ENCODE measurements at regions not wholly inside any gene's neighbourhood (a gene's known extent, or its start where the extent isn't known, plus 50 kb on each side); places are given as distances from the start of the nearest gene placed in this dataset.

DNA sequence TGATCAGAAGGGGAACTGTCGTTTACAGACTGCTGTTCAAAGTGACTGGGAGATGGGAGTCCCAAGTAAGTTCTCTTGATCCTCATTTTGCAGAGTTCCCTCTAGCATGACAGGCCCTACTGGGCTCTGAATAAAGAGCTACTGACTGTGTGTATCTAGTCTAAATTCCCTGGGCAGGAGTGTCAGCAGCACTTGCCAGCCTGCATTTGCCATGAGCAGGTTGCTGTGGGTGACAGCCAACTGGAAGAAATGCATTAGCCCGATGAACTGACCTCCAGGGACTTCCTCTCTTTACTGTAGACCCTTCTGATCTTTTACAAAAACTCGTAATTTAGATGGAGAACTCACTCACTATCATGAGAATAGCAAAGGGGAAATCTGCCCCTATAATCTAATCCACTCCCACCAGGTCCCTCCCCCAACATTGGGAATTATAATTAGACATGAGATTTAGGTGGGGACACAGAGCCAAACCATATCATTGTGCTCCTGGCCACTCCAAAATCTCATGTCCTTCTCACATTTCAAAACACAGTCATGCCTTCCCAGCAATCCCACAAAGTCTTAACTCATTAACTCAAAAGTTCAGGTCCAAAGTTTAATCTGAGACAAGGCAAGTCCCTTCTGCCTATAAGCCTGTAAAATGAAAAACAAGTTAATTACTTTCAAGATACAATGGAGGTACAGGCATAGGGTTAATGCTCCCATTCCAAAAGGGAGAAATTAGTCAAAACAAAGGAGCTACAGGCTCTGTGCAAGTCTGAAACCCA, 78.9 kb upstream of the CXCL14 start:
- POLR2A ChIA-PET = no interaction called here
- Mint-ChIP-seq H3K27me3 (no peaks in the 10 kb centered on the region), H3K36me3 (ENCODE audit: low read depth) (no peaks in the 10 kb centered on the region), H3K4me3 (no peak overlapping the region), H3K4me1 (no peaks in the 10 kb centered on the region), H3K9me3 (peaks cover 11% of the 10 kb centered on the region), H3K27ac (no peak overlapping the region)
- DNase-seq = no peak
- CTCF ChIA-PET = no interaction called here

GRCh38 chr5:135655468-135655815, 76.7 kb upstream of the CXCL14 start:
- ChIA-PET POLR2A (no interaction called here), CTCF (no interaction called here)
- no peak overlapping the region for H3K4me3 Mint-ChIP-seq
- no peak overlapping the region for H3K27ac Mint-ChIP-seq
- H3K4me1 Mint-ChIP-seq = no peaks in the 10 kb centered on the region
- DNase-seq = no peak
- H3K27me3 Mint-ChIP-seq = no peaks in the 10 kb centered on the region
- peaks cover 11% of the 10 kb centered on the region for H3K9me3 Mint-ChIP-seq
- H3K36me3 Mint-ChIP-seq (ENCODE audit: low read depth) = no peaks in the 10 kb centered on the region

DNA sequence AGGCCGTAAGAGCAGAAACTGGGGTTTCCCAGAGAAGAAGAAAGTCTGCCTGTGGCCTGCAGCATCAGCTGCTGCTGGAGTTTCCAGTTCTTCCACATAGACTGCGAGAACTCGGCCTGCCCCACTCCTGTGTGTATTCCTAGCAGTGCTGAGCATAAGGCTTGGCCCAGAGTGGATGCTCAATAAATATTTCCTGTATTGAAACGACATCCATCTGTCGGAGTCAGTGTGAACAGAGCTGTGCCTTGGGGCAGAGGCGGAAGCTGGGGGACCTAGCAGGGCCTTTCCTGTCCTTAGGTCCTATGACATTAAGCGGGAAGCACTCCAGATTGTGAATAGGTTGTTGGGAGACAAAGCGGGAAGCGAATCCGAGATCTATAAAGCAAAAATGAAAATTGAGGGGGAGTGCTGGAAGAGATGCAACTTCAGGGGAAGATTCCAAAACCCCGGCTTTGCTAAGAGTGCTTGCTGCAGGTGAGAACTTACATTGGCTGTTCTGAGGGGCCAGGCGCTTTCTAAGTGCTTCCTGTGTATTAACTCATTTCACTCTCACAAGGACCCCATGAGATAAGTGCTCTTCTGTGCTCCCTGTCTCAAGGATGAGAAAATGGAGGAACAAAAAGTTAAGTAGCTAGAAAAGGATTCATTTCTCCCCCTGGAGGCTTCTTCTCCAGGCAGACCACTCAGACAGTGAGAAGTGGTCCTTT, 76.1 kb upstream of the CXCL14 start:
- no peak for DNase-seq
- Mint-ChIP-seq H3K36me3 (ENCODE audit: low read depth) (no peaks in the 10 kb centered on the region), H3K27me3 (no peaks in the 10 kb centered on the region), H3K4me1 (no peaks in the 10 kb centered on the region), H3K4me3 (no peak overlapping the region), H3K27ac (no peak overlapping the region), H3K9me3 (peaks cover 8% of the 10 kb centered on the region)
- ChIA-PET CTCF (no interaction called here), POLR2A (no interaction called here)

- no peaks in the 10 kb centered on the region for H3K36me3 Mint-ChIP-seq (ENCODE audit: low read depth)
- H3K9me3 Mint-ChIP-seq = no peaks in the 10 kb centered on the region
- H3K27me3 Mint-ChIP-seq = no peaks in the 10 kb centered on the region
- CTCF ChIA-PET = no interaction called here
- DNase-seq = no peak
- H3K27ac Mint-ChIP-seq = no peak overlapping the region
- no peaks in the 10 kb centered on the region for H3K4me1 Mint-ChIP-seq
- H3K4me3 Mint-ChIP-seq = no peak overlapping the region
- POLR2A ChIA-PET = no interaction called here
These were observed 72.4 kb upstream of the CXCL14 start for GRCh38 chr5:135651156-135651555.

DNA sequence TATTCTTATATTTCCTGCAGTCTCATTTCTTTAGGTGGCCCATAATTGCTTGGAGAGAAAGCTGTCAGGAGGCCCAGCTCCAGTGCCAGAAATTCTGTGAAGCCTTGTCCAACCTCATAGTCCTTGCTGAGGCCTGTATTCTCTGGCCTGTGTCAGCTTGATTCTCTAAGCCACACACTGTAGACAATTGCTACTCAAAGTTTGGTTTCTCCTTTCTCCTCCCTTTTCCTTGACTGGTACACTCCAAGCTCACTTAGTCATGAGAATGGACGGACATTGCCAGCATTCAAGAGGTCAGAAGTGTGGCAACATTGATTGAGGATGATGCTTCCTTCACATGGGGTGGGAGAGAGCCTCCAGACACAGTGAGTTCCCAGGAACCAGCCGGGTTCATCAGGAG, 71.3 kb upstream of the CXCL14 start:
- H3K27me3 Mint-ChIP-seq = no peaks in the 10 kb centered on the region
- ChIA-PET POLR2A (no interaction called here), CTCF (no interaction called here)
- no peaks in the 10 kb centered on the region for H3K36me3 Mint-ChIP-seq (ENCODE audit: low read depth)
- H3K4me1 Mint-ChIP-seq = no peaks in the 10 kb centered on the region
- H3K27ac Mint-ChIP-seq = no peak overlapping the region
- DNase-seq = no peak
- no peaks in the 10 kb centered on the region for H3K9me3 Mint-ChIP-seq
- H3K4me3 Mint-ChIP-seq = no peak overlapping the region

DNA sequence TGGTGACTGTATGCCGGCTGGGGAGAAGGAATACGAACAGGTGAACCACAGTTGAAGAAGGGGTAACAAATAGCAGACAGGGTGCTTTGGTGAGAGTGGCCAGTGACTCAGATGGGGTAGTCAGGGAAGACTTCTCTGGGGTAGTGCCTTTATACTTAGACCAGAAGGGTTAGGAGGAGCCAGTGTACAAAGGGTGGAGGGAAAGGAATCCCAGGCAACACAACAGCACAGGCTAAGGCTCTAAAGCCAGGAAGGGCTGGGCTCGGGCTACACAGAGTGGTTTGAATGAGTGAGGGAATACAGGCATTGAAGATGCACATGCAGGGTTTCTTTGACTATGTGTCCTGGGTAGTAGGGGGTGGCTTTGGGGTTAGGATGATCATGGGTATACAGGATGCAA, 70.6 kb upstream of the CXCL14 start:
- DNase-seq = no peak
- Mint-ChIP-seq H3K27me3 (no peaks in the 10 kb centered on the region), H3K27ac (no peak overlapping the region), H3K4me3 (no peak overlapping the region), H3K4me1 (no peaks in the 10 kb centered on the region), H3K9me3 (no peaks in the 10 kb centered on the region), H3K36me3 (ENCODE audit: low read depth) (no peaks in the 10 kb centered on the region)
- ChIA-PET CTCF (no interaction called here), POLR2A (no interaction called here)

GRCh38 chr5:135648116-135648515, 69.3 kb upstream of the CXCL14 start:
- H3K27me3 Mint-ChIP-seq = no peaks in the 10 kb centered on the region
- H3K27ac Mint-ChIP-seq = no peak overlapping the region

DNA sequence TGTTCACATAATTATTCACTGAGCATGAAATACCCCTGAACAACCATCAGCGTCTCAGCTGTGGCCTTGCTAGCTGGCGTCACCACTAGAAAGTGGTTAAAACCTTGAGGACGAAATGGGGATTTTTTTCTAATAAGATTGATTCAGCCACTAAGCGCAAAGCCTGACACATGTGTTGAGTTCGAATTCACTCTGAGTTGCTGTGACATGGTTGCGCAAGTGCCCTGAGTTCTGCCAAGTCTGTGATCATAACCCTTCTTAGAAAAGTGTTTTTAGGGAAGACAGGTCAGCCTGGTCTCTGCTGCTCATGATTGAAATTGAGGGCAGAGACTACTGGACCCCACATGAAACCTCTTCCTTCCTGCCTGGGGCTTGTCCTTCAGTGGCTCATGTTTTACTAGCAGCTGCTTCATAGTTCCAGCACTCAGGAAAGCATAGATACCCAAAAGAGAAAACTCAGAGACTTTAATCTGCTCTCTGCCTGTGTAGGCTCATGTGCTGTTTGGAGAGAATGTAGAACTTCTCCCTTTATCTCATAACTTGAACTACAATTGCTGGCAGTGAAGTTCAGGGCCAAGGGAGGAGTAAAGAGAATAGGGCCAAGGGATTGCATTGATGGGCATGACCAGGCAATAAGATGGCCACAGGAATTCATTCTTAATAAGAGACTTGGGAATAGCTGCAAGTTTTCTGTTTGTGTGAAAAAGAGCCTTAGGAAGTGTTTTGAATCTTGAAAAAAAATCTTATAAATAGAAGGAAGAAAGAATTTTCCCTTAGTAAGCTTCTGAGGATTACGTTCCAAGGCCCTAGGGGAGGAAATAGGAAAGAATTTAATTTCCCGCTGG, 66.8 kb upstream of the CXCL14 start:
- peaks cover 6% of the 10 kb centered on the region for H3K27me3 Mint-ChIP-seq
- H3K27ac Mint-ChIP-seq = no peak overlapping the region
- H3K4me1 Mint-ChIP-seq = no peaks in the 10 kb centered on the region
- DNase-seq = no peak
- no peaks in the 10 kb centered on the region for H3K9me3 Mint-ChIP-seq
- ChIA-PET POLR2A (no interaction called here), CTCF (no interaction called here)
- no peaks in the 10 kb centered on the region for H3K36me3 Mint-ChIP-seq (ENCODE audit: low read depth)
- no peak overlapping the region for H3K4me3 Mint-ChIP-seq

More at GRCh38 chr5:135648116-135648515, 69.3 kb upstream of the CXCL14 start:
- no peaks in the 10 kb centered on the region for H3K9me3 Mint-ChIP-seq
- H3K36me3 Mint-ChIP-seq (ENCODE audit: low read depth) = no peaks in the 10 kb centered on the region
- no peak for DNase-seq
- ChIA-PET POLR2A (no interaction called here), CTCF (no interaction called here)
- no peak overlapping the region for H3K4me3 Mint-ChIP-seq
- H3K4me1 Mint-ChIP-seq = no peaks in the 10 kb centered on the region

DNA sequence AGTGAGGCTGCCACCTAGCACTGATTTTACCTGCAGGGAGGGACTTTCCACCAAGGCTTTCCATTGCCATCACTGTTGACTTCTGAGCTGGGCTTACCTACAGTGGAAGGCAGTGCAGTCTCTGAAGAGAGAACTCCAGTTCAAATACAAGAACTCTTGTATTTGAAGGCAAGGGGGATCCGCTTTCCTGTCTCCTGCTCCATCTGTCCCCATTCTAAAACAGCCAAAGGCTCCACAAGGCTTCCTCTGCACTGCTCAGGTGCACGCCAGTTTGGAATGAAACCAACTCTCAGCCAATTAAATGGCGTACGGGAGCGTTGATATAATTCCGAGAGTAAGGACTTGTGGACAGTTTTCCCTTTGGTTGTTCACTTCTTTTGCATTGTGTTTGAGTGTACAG, 66.0 kb upstream of the CXCL14 start:
- Mint-ChIP-seq H3K27me3 (peaks cover 9% of the 10 kb centered on the region), H3K4me1 (no peaks in the 10 kb centered on the region), H3K4me3 (no peak overlapping the region), H3K9me3 (no peaks in the 10 kb centered on the region), H3K36me3 (ENCODE audit: low read depth) (no peaks in the 10 kb centered on the region), H3K27ac (no peak overlapping the region)
- CTCF ChIA-PET = no interaction called here
- POLR2A ChIA-PET = no interaction called here
- DNase-seq = no peak

DNA sequence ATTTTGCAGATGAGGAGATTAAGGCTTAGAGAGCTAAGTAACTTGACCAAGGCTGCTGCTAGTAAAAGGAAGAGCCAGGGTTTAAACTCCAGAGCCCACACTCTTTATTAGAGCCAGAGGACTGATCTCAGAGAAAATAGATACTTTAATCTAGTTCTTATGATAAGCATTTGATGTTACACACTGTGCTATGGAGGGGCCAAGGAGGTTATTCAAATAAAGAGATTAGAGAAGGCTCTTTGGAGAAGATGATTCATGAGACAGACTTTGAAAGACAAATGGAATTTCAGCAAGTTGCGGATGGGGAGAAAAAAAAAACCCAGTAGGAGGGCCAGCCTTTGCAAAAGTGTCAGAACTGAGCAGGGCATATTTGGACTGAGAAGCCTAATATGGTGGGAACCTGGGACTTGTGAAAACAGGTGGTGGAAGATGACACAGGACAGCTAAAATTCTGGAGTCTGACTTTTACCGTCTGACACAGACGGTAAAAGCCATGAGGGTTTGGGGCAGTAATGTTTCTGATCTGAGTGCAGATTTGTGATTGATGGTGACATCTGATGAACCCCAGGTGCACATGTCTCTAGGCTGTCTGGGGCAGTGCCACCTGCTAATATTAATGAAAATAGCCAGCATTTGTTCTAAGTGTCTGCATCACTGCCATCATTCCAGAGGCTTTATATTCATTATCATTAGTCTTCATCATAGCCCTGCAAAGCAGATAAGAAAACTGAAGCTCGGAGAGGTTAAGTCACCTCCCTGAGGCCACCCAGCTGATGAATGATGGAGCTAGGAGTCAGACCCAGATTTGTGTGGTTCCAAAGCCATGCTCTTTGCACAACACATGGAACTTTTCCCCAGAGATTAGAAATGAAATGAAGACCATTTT, 65.3 kb upstream of the CXCL14 start:
- H3K27ac Mint-ChIP-seq = no peak overlapping the region
- no peak for DNase-seq
- H3K9me3 Mint-ChIP-seq = no peaks in the 10 kb centered on the region
- no peaks in the 10 kb centered on the region for H3K4me1 Mint-ChIP-seq
- H3K27me3 Mint-ChIP-seq = peaks cover 9% of the 10 kb centered on the region
- no peak overlapping the region for H3K4me3 Mint-ChIP-seq
- CTCF ChIA-PET = no interaction called here
- no peaks in the 10 kb centered on the region for H3K36me3 Mint-ChIP-seq (ENCODE audit: low read depth)
- POLR2A ChIA-PET = no interaction called here

- ChIA-PET POLR2A (no interaction called here), CTCF (no interaction called here)
- no peaks in the 10 kb centered on the region for H3K4me1 Mint-ChIP-seq
- H3K9me3 Mint-ChIP-seq = no peaks in the 10 kb centered on the region
- no peaks in the 10 kb centered on the region for H3K36me3 Mint-ChIP-seq (ENCODE audit: low read depth)
- peaks cover 17% of the 10 kb centered on the region for H3K27me3 Mint-ChIP-seq
- no peak for DNase-seq
- H3K4me3 Mint-ChIP-seq = no peak overlapping the region
- H3K27ac Mint-ChIP-seq = no peak overlapping the region
These were observed 64.1 kb upstream of the CXCL14 start for GRCh38 chr5:135642934-135643333.

- ChIA-PET CTCF (no interaction called here), POLR2A (no interaction called here)
- Mint-ChIP-seq H3K36me3 (ENCODE audit: low read depth) (no peaks in the 10 kb centered on the region), H3K27me3 (peaks cover 17% of the 10 kb centered on the region), H3K4me3 (no peak overlapping the region), H3K4me1 (no peaks in the 10 kb centered on the region), H3K9me3 (no peaks in the 10 kb centered on the region), H3K27ac (no peak overlapping the region)
- DNase-seq = no peak
These were observed 63.7 kb upstream of the CXCL14 start for GRCh38 chr5:135642488-135642870.
